ENCODE measurements at regions not wholly inside any gene's neighbourhood (a gene's known extent, or its start where the extent isn't known, plus 50 kb on each side); places are given as distances from the start of the nearest gene placed in this dataset.
"Not testable (repeated sequence)": the region's sequence is repeated elsewhere in the genome, so short reads cannot be mapped to it uniquely, and the experiment has no call there.

- Histone ChIP-seq H3K9me3 (ENCODE audit: control insufficient read depth in 2 of 2, low read length in 2 of 2) (peaks cover 7 to 94% of the 10 kb centered on the region in 2 experiments), H3K27me3 (ENCODE audit: control insufficient read depth, insufficient read depth, low read length) (no peaks in the 10 kb centered on the region), H3K36me3 (ENCODE audit: control insufficient read depth, insufficient read depth, low read length) (no peaks in the 10 kb centered on the region), H3K27ac (ENCODE audit: insufficient read depth, low read length, poor library complexity, severe bottlenecking) (no peak overlapping the region), H3K4me3 (ENCODE audit: low read depth, low read length) (no peak overlapping the region), H3K4me1 (ENCODE audit: control insufficient read depth, insufficient read depth, low read length, poor library complexity, severe bottlenecking) (no peaks in the 10 kb centered on the region)
- no peak overlapping the region for H3K27ac Mint-ChIP-seq
- ATAC-seq (ENCODE audit: low read depth in 2 of 2) (no peak), DNase-seq (no peak)
- no peaks in the 10 kb centered on the region for H3K36me3 Mint-ChIP-seq
- H3K9me3 Mint-ChIP-seq: peaks cover 0 to 67% (median 10%) of the 10 kb centered on the region in 7 donors
- no peak overlapping the region for H3K4me3 Mint-ChIP-seq
- no peaks in the 10 kb centered on the region for H3K27me3 Mint-ChIP-seq
- no peaks in the 10 kb centered on the region for H3K4me1 Mint-ChIP-seq
These were observed 381.5 kb downstream of the ALG10 start for GRCh38 chr12:34403706-34404376.

- Mint-ChIP-seq H3K4me3 (no peak overlapping the region), H3K9me3 (peaks cover 0 to 67% (median 11%) of the 10 kb centered on the region in 7 donors), H3K27ac (peak overlapping the region in 1 of 3 donors; percentile 96), H3K27me3 (no peaks in the 10 kb centered on the region), H3K36me3 (no peaks in the 10 kb centered on the region), H3K4me1 (no peaks in the 10 kb centered on the region)
- ATAC-seq (ENCODE audit: low read depth in 2 of 2) (no peak), DNase-seq (no peak)
- H3K36me3 ChIP-seq (ENCODE audit: control insufficient read depth, insufficient read depth, low read length): no peaks in the 10 kb centered on the region
- H3K27me3 ChIP-seq (ENCODE audit: control insufficient read depth, insufficient read depth, low read length): no peaks in the 10 kb centered on the region
- H3K4me1 ChIP-seq (ENCODE audit: control insufficient read depth, insufficient read depth, low read length, poor library complexity, severe bottlenecking): no peaks in the 10 kb centered on the region
- no peak overlapping the region for H3K27ac ChIP-seq (ENCODE audit: insufficient read depth, low read length, poor library complexity, severe bottlenecking)
- H3K9me3 ChIP-seq (ENCODE audit: control insufficient read depth in 2 of 2, low read length in 2 of 2): peaks cover 7 to 88% of the 10 kb centered on the region in 2 experiments
- H3K4me3 ChIP-seq (ENCODE audit: low read depth, low read length): no peak overlapping the region
These were observed 382.3 kb downstream of the ALG10 start for GRCh38 chr12:34404377-34405285.

GRCh38 chr12:34405286-34406227, 383.3 kb downstream of the ALG10 start:
- Mint-ChIP-seq H3K27me3 (no peaks in the 10 kb centered on the region), H3K9me3 (peaks cover 0 to 67% (median 13%) of the 10 kb centered on the region in 7 donors), H3K4me3 (no peak overlapping the region), H3K4me1 (no peaks in the 10 kb centered on the region), H3K36me3 (no peaks in the 10 kb centered on the region), H3K27ac (peak overlapping the region in 1 of 3 donors; percentile 96)
- ATAC-seq (ENCODE audit: low read depth in 2 of 2) (no peak), DNase-seq (no peak)
- peaks cover 5 to 79% of the 10 kb centered on the region in 2 experiments for H3K9me3 ChIP-seq (ENCODE audit: control insufficient read depth in 2 of 2, low read length in 2 of 2)
- no peak overlapping the region for H3K4me3 ChIP-seq (ENCODE audit: low read depth, low read length)
- H3K36me3 ChIP-seq (ENCODE audit: control insufficient read depth, insufficient read depth, low read length): no peaks in the 10 kb centered on the region
- no peaks in the 10 kb centered on the region for H3K27me3 ChIP-seq (ENCODE audit: control insufficient read depth, insufficient read depth, low read length)
- no peak overlapping the region for H3K27ac ChIP-seq (ENCODE audit: insufficient read depth, low read length, poor library complexity, severe bottlenecking)
- no peaks in the 10 kb centered on the region for H3K4me1 ChIP-seq (ENCODE audit: control insufficient read depth, insufficient read depth, low read length, poor library complexity, severe bottlenecking)

GRCh38 chr12:34406228-34406995, 384.1 kb downstream of the ALG10 start:
- Mint-ChIP-seq H3K27me3 (peaks cover 5% of the 10 kb centered on the region), H3K4me3 (no peak overlapping the region), H3K27ac (no peak overlapping the region), H3K4me1 (no peaks in the 10 kb centered on the region), H3K36me3 (no peaks in the 10 kb centered on the region), H3K9me3 (peaks cover 0 to 67% (median 17%) of the 10 kb centered on the region in 7 donors)
- ATAC-seq (ENCODE audit: low read depth in 2 of 2) (no peak), DNase-seq (no peak)
- Histone ChIP-seq H3K27ac (ENCODE audit: insufficient read depth, low read length, poor library complexity, severe bottlenecking) (no peak overlapping the region), H3K27me3 (ENCODE audit: control insufficient read depth, insufficient read depth, low read length) (no peaks in the 10 kb centered on the region), H3K9me3 (ENCODE audit: control insufficient read depth in 2 of 2, low read length in 2 of 2) (peaks cover 5 to 71% of the 10 kb centered on the region in 2 experiments), H3K4me3 (ENCODE audit: low read depth, low read length) (no peak overlapping the region), H3K4me1 (ENCODE audit: control insufficient read depth, insufficient read depth, low read length, poor library complexity, severe bottlenecking) (no peaks in the 10 kb centered on the region), H3K36me3 (ENCODE audit: control insufficient read depth, insufficient read depth, low read length) (no peaks in the 10 kb centered on the region)

GRCh38 chr12:34406996-34407300, 384.7 kb downstream of the ALG10 start:
- Histone ChIP-seq H3K27me3 (ENCODE audit: control insufficient read depth, insufficient read depth, low read length) (no peaks in the 10 kb centered on the region), H3K4me3 (ENCODE audit: low read depth, low read length) (no peak overlapping the region), H3K4me1 (ENCODE audit: control insufficient read depth, insufficient read depth, low read length, poor library complexity, severe bottlenecking) (no peaks in the 10 kb centered on the region), H3K9me3 (ENCODE audit: control insufficient read depth in 2 of 2, low read length in 2 of 2) (peaks cover 5 to 69% of the 10 kb centered on the region in 2 experiments), H3K36me3 (ENCODE audit: control insufficient read depth, insufficient read depth, low read length) (no peaks in the 10 kb centered on the region), H3K27ac (ENCODE audit: insufficient read depth, low read length, poor library complexity, severe bottlenecking) (no peak overlapping the region)
- ATAC-seq (ENCODE audit: low read depth in 2 of 2) (no peak), DNase-seq (no peak)
- peaks cover 5% of the 10 kb centered on the region for H3K27me3 Mint-ChIP-seq
- no peaks in the 10 kb centered on the region for H3K36me3 Mint-ChIP-seq
- no peak overlapping the region for H3K4me3 Mint-ChIP-seq
- peaks cover 0 to 68% (median 17%) of the 10 kb centered on the region in 7 donors for H3K9me3 Mint-ChIP-seq
- no peaks in the 10 kb centered on the region for H3K4me1 Mint-ChIP-seq
- H3K27ac Mint-ChIP-seq: no peak overlapping the region

- Mint-ChIP-seq H3K4me3 (no peak overlapping the region), H3K36me3 (no peaks in the 10 kb centered on the region), H3K27ac (no peak overlapping the region), H3K9me3 (peaks cover 0 to 69% (median 15%) of the 10 kb centered on the region in 7 donors), H3K4me1 (no peaks in the 10 kb centered on the region), H3K27me3 (peaks cover 5% of the 10 kb centered on the region)
- H3K4me1 ChIP-seq (ENCODE audit: control insufficient read depth, insufficient read depth, low read length, poor library complexity, severe bottlenecking): no peaks in the 10 kb centered on the region
- no peak overlapping the region for H3K27ac ChIP-seq (ENCODE audit: insufficient read depth, low read length, poor library complexity, severe bottlenecking)
- H3K27me3 ChIP-seq (ENCODE audit: control insufficient read depth, insufficient read depth, low read length): no peaks in the 10 kb centered on the region
- no peak for ATAC-seq (ENCODE audit: low read depth in 2 of 2)
- H3K36me3 ChIP-seq (ENCODE audit: control insufficient read depth, insufficient read depth, low read length): no peaks in the 10 kb centered on the region
- no peak overlapping the region for H3K4me3 ChIP-seq (ENCODE audit: low read depth, low read length)
- no peak for DNase-seq
- peaks cover 5 to 62% of the 10 kb centered on the region in 2 experiments for H3K9me3 ChIP-seq (ENCODE audit: control insufficient read depth in 2 of 2, low read length in 2 of 2)
These were observed 385.5 kb downstream of the ALG10 start for GRCh38 chr12:34407813-34408212.

- peaks cover 0 to 47% (median 12%) of the 10 kb centered on the region in 7 donors for H3K9me3 Mint-ChIP-seq
- H3K4me1 Mint-ChIP-seq: not testable (repeated sequence)
These were observed 409.2 kb downstream of the ALG10 start for GRCh38 chr12:34431509-34431908.

More at GRCh38 chr12:34431509-34431908, 409.2 kb downstream of the ALG10 start:
- H3K4me3 Mint-ChIP-seq; H3K4me3 ChIP-seq (ENCODE audit: low read depth, low read length); DNase-seq; H3K27ac Mint-ChIP-seq; H3K27ac ChIP-seq (ENCODE audit: insufficient read depth, low read length, poor library complexity, severe bottlenecking); H3K27me3 ChIP-seq (ENCODE audit: control insufficient read depth, insufficient read depth, low read length); H3K36me3 Mint-ChIP-seq; H3K4me1 ChIP-seq (ENCODE audit: control insufficient read depth, insufficient read depth, low read length, poor library complexity, severe bottlenecking); H3K27me3 Mint-ChIP-seq; ATAC-seq (ENCODE audit: low read depth in 2 of 2); H3K36me3 ChIP-seq (ENCODE audit: control insufficient read depth, insufficient read depth, low read length): not testable (repeated sequence)
- peaks cover 10 to 27% of the 10 kb centered on the region in 2 experiments for H3K9me3 ChIP-seq (ENCODE audit: control insufficient read depth in 2 of 2, low read length in 2 of 2)
